BE2C (cell line): ENCODE measurements at regions not wholly inside any gene's neighbourhood (a gene's known extent, or its start where the extent isn't known, plus 50 kb on each side); places are given as distances from the start of the nearest gene placed in this dataset.

Experiments
- DNase-seq: peaks from one replicate; pipeline ENCODE4 v3.0.0-alpha.2; 2020
- H3K27me3 ChIP-seq: fragments of 250-450 bp; sonication (Bioruptor Pico); 2 replicates; pipeline ENCODE4 v1.5.1; 2020; ENCODE audit warnings: mild to moderate bottlenecking
- H3K36me3 ChIP-seq: fragments of 250-450 bp; sonication (Bioruptor Pico); 2 replicates; pipeline ENCODE4 v1.5.1; 2020; ENCODE audit warnings: mild to moderate bottlenecking
- H3K4me1 ChIP-seq: fragments of 250-450 bp; sonication (Bioruptor Pico); 2 replicates; pipeline ENCODE4 v1.5.1; 2020
- H3K4me3 ChIP-seq: 2 replicates; pipeline ENCODE4 v1.5.1; 2011; ENCODE audit warnings: low read depth, low read length
- H3K9me3 ChIP-seq: fragments of 250-450 bp; sonication (Bioruptor Pico); 2 replicates; pipeline ENCODE4 v1.5.1; 2020
- CTCF ChIP-seq: IDR thresholded peaks from 2 replicates; pipeline ENCODE4 v1.5.1; 2012; ENCODE audit warnings: mild to moderate bottlenecking, low read depth, low read length

- TF ChIP-seq CTCF: no peak
- H3K27me3 ChIP-seq: no peaks in the 10 kb centered on the region
- H3K9me3 ChIP-seq: no peaks in the 10 kb centered on the region
- no peak overlapping the region for H3K4me3 ChIP-seq
- DNase-seq: no peak
- no peaks in the 10 kb centered on the region for H3K4me1 ChIP-seq
- H3K36me3 ChIP-seq: no peaks in the 10 kb centered on the region
Measured at GRCh38 chr18:70688286-70688685, 399.4 kb downstream of the SOCS6 start.

GRCh38 chr18:70684821-70685220 lies 396.0 kb downstream of the SOCS6 start:
- no peak for TF ChIP-seq CTCF
- no peak for DNase-seq
- Histone ChIP-seq H3K9me3 (no peaks in the 10 kb centered on the region), H3K4me1 (no peaks in the 10 kb centered on the region), H3K4me3 (no peak overlapping the region), H3K27me3 (no peaks in the 10 kb centered on the region), H3K36me3 (no peaks in the 10 kb centered on the region)

- no peak overlapping the region for H3K4me3 ChIP-seq
Measured at GRCh38 chr18:70683263-70683662, 394.4 kb downstream of the SOCS6 start.

GRCh38 chr18:70674896-70675295 lies 386.1 kb downstream of the SOCS6 start:
- no peak for DNase-seq
- Histone ChIP-seq H3K27me3 (no peaks in the 10 kb centered on the region), H3K36me3 (no peaks in the 10 kb centered on the region), H3K4me1 (no peaks in the 10 kb centered on the region), H3K4me3 (no peak overlapping the region), H3K9me3 (no peaks in the 10 kb centered on the region)
- TF ChIP-seq CTCF: no peak

More at GRCh38 chr18:70683263-70683662, 394.4 kb downstream of the SOCS6 start:
- Histone ChIP-seq H3K36me3 (no peaks in the 10 kb centered on the region), H3K27me3 (no peaks in the 10 kb centered on the region), H3K4me1 (no peaks in the 10 kb centered on the region), H3K9me3 (no peaks in the 10 kb centered on the region)
- DNase-seq: no peak
- TF ChIP-seq CTCF: no peak

- H3K9me3 ChIP-seq: no peaks in the 10 kb centered on the region
- H3K27me3 ChIP-seq: no peaks in the 10 kb centered on the region
- no peaks in the 10 kb centered on the region for H3K4me1 ChIP-seq
- no peak for TF ChIP-seq CTCF
- no peak overlapping the region for H3K4me3 ChIP-seq
- no peaks in the 10 kb centered on the region for H3K36me3 ChIP-seq
- no peak for DNase-seq
Measured at GRCh38 chr18:70673831-70674230, 385.0 kb downstream of the SOCS6 start.

- TF ChIP-seq CTCF: no peak
Measured at GRCh38 chr18:70672581-70672980, 383.7 kb downstream of the SOCS6 start.

More at GRCh38 chr18:70672581-70672980, 383.7 kb downstream of the SOCS6 start:
- Histone ChIP-seq H3K4me1 (no peaks in the 10 kb centered on the region), H3K36me3 (no peaks in the 10 kb centered on the region), H3K4me3 (no peak overlapping the region), H3K9me3 (no peaks in the 10 kb centered on the region), H3K27me3 (no peaks in the 10 kb centered on the region)
- DNase-seq: no peak
